Activated naive CD8-positive, alpha-beta T cell treated with anti-CD3 and anti-CD28 coated beads, Interleukin-2, amount 10 ng/mL, durations not matched to agents 7 days and 5 days (primary cell): ENCODE measurements at regions not wholly inside any gene's neighbourhood (a gene's known extent, or its start where the extent isn't known, plus 50 kb on each side); places are given as distances from the start of the nearest gene placed in this dataset.

Experiments used
- ATAC-seq: fragments of 150-1000 bp; cut with Tn5 transposase; one replicate; pipeline ENCODE4 v1.10.0; 2021; ENCODE audit warnings: low read depth, moderate library complexity
- POLR2A ChIA-PET: fragments of 350-600 bp; sonication (Branson Sonifier 250); formaldehyde crosslinking; loops from one replicate; lab custom pipeline; 2021; ENCODE audit warnings: antibody characterized with exemption; lab: Charles Lee
- DNase-seq: peaks from one replicate; pipeline ENCODE4 v3.0.0; 2021
- H3K27ac Mint-ChIP-seq: one replicate; pipeline ENCODE4 v1.8.0; 2022; ENCODE audit warnings: mild to moderate bottlenecking, mixed read lengths
- H3K27me3 Mint-ChIP-seq: one replicate; pipeline ENCODE4 v1.8.0; 2022; ENCODE audit warnings: mild to moderate bottlenecking, moderate library complexity, mixed read lengths
- H3K36me3 Mint-ChIP-seq: one replicate; pipeline ENCODE4 v1.8.0; 2021; ENCODE audit warnings: mild to moderate bottlenecking, mixed read lengths
- H3K4me1 Mint-ChIP-seq: one replicate; pipeline ENCODE4 v1.8.0; 2021; ENCODE audit warnings: mixed read lengths
- H3K4me3 Mint-ChIP-seq: one replicate; pipeline ENCODE4 v1.8.0; 2022; ENCODE audit warnings: mild to moderate bottlenecking, moderate library complexity, mixed read lengths
- H3K9me3 Mint-ChIP-seq: one replicate; pipeline ENCODE4 v1.8.0; 2021; ENCODE audit warnings: mixed read lengths

- Mint-ChIP-seq H3K36me3 (no peaks in the 10 kb centered on the region), H3K4me1 (no peaks in the 10 kb centered on the region), H3K27ac (no peak overlapping the region), H3K27me3 (peaks cover 8% of the 10 kb centered on the region), H3K4me3 (no peak overlapping the region), H3K9me3 (no peaks in the 10 kb centered on the region)
- POLR2A ChIA-PET: no interaction called here
- DNase-seq: no peak
- no peak for ATAC-seq
Observed at GRCh38 chr17:27404676-27405075, 51.6 kb upstream of the KSR1 start.
